ENCODE measurements at regions not wholly inside any gene's neighbourhood (a gene's known extent, or its start where the extent isn't known, plus 50 kb on each side); places are given as distances from the start of the nearest gene placed in this dataset.

- H3K9me3 ChIP-seq: no peaks in the 10 kb centered on the region
- intact Hi-C loops (cut with DNase I, micrococcal nuclease): no loop called here
- no peak for TF ChIP-seq CTCF (IDR thresholded peaks at IDR 0.05)
- no peak overlapping the region for H3K4me3 ChIP-seq
- no peak for ATAC-seq
- H3K4me1 ChIP-seq (ENCODE audit: low read depth): no peaks in the 10 kb centered on the region
- no peak for DNase-seq
- no peaks in the 10 kb centered on the region for H3K36me3 ChIP-seq (ENCODE audit: low read depth)
Measured at GRCh38 chr18:67980241-67980640, 463.7 kb upstream of the DSEL start.

GRCh38 chr18:67977067-67977616, 460.6 kb upstream of the DSEL start:
- intact Hi-C loops (cut with DNase I, micrococcal nuclease): no loop called here
- Histone ChIP-seq H3K4me3 (no peak overlapping the region), H3K9me3 (no peaks in the 10 kb centered on the region), H3K4me1 (ENCODE audit: low read depth) (no peaks in the 10 kb centered on the region), H3K36me3 (ENCODE audit: low read depth) (no peaks in the 10 kb centered on the region)
- ATAC-seq (no peak), DNase-seq (no peak)
- no peak for TF ChIP-seq CTCF (IDR thresholded peaks at IDR 0.05)

GRCh38 chr18:67973916-67974315, 457.4 kb upstream of the DSEL start:
- Histone ChIP-seq H3K4me3 (no peak overlapping the region), H3K4me1 (ENCODE audit: low read depth) (no peaks in the 10 kb centered on the region), H3K9me3 (no peaks in the 10 kb centered on the region), H3K36me3 (ENCODE audit: low read depth) (no peaks in the 10 kb centered on the region)
- DNase-seq (no peak), ATAC-seq (no peak)
- intact Hi-C loops (cut with DNase I, micrococcal nuclease): no loop called here
- no peak for TF ChIP-seq CTCF (IDR thresholded peaks at IDR 0.05)

GRCh38 chr18:67969458-67969857, 452.9 kb upstream of the DSEL start:
- TF ChIP-seq CTCF (IDR thresholded peaks at IDR 0.05): no peak
- H3K4me1 ChIP-seq (ENCODE audit: low read depth): no peaks in the 10 kb centered on the region
- intact Hi-C loops (cut with DNase I, micrococcal nuclease): no loop called here
- H3K4me3 ChIP-seq: no peak overlapping the region
- no peaks in the 10 kb centered on the region for H3K9me3 ChIP-seq
- ATAC-seq: no peak
- H3K36me3 ChIP-seq (ENCODE audit: low read depth): no peaks in the 10 kb centered on the region
- DNase-seq: no peak

GRCh38 chr18:67966224-67966623, 449.7 kb upstream of the DSEL start:
- no peak for ATAC-seq

More at GRCh38 chr18:67966224-67966623, 449.7 kb upstream of the DSEL start:
- no peaks in the 10 kb centered on the region for H3K4me1 ChIP-seq (ENCODE audit: low read depth)
- no peak for DNase-seq
- no peaks in the 10 kb centered on the region for H3K36me3 ChIP-seq (ENCODE audit: low read depth)
- H3K4me3 ChIP-seq: no peak overlapping the region
- no peaks in the 10 kb centered on the region for H3K9me3 ChIP-seq
- intact Hi-C loops (cut with DNase I, micrococcal nuclease): no loop called here
- no peak for TF ChIP-seq CTCF (IDR thresholded peaks at IDR 0.05)
